Muscle of arm (tissue), 1 donor: ENCODE measurements at regions not wholly inside any gene's neighbourhood (a gene's known extent, or its start where the extent isn't known, plus 50 kb on each side); places are given as distances from the start of the nearest gene placed in this dataset.

Experiments
- DNase-seq: peaks from one replicate; pipeline ENCODE4 v3.0.0-alpha.2; 2013

- no peak for DNase-seq
Observed at GRCh38 chr11:115769891-115770290, 265.7 kb upstream of the CADM1 start.

GRCh38 chr11:115767883-115768282, 263.7 kb upstream of the CADM1 start:
- DNase-seq = no peak

- no peak for DNase-seq
Observed at GRCh38 chr11:115767047-115767802, 263.0 kb upstream of the CADM1 start.

- DNase-seq = no peak
Observed at GRCh38 chr11:115766561-115766960, 262.3 kb upstream of the CADM1 start.

GRCh38 chr11:115765803-115766239, 261.6 kb upstream of the CADM1 start:
- no peak for DNase-seq

- no peak for DNase-seq
Observed at GRCh38 chr11:115764176-115764575, 260.0 kb upstream of the CADM1 start.

GRCh38 chr11:115761817-115762216, 257.6 kb upstream of the CADM1 start:
- DNase-seq = no peak

- no peak for DNase-seq
Observed at GRCh38 chr11:115761348-115761747, 257.1 kb upstream of the CADM1 start.

GRCh38 chr11:115760461-115761320, 256.5 kb upstream of the CADM1 start:
- DNase-seq = peak; percentile 26

- peak; percentile 55 for DNase-seq
Observed at GRCh38 chr11:115759622-115760460, 255.6 kb upstream of the CADM1 start.

- no peak for DNase-seq
Observed at GRCh38 chr11:115758011-115758410, 253.8 kb upstream of the CADM1 start.

GRCh38 chr11:115751243-115752015, 247.2 kb upstream of the CADM1 start:
- DNase-seq = no peak

- peak; percentile 58 for DNase-seq
Observed at GRCh38 chr11:115745610-115746512, 241.6 kb upstream of the CADM1 start.

GRCh38 chr11:115745066-115745465, 240.9 kb upstream of the CADM1 start:
- DNase-seq = no peak

- DNase-seq = no peak
Observed at GRCh38 chr11:115743719-115744118, 239.5 kb upstream of the CADM1 start.

- DNase-seq = no peak
Observed at GRCh38 chr11:115741376-115742107, 237.3 kb upstream of the CADM1 start.

- DNase-seq = no peak
Observed at GRCh38 chr11:115740324-115740723, 236.1 kb upstream of the CADM1 start.

GRCh38 chr11:115739878-115740277, 235.7 kb upstream of the CADM1 start:
- DNase-seq = no peak

GRCh38 chr11:115739146-115739545, 234.9 kb upstream of the CADM1 start:
- no peak for DNase-seq
